Hematopoietic multipotent progenitor cell treated with erythropoietin and hydrocortisone succinate and interleukin-3 and kit ligand, for 15 days (in vitro differentiated cells): ENCODE measurements at regions not wholly inside any gene's neighbourhood (a gene's known extent, or its start where the extent isn't known, plus 50 kb on each side); places are given as distances from the start of the nearest gene placed in this dataset.
A peak's percentile ranks its signal among the peaks of the same experiment; 100 is the strongest.

Experiments
- DNase-seq: peaks from one replicate; pipeline ENCODE4 v3.0.0-alpha.2; 2015; ENCODE audit warnings: low spot score

DNA sequence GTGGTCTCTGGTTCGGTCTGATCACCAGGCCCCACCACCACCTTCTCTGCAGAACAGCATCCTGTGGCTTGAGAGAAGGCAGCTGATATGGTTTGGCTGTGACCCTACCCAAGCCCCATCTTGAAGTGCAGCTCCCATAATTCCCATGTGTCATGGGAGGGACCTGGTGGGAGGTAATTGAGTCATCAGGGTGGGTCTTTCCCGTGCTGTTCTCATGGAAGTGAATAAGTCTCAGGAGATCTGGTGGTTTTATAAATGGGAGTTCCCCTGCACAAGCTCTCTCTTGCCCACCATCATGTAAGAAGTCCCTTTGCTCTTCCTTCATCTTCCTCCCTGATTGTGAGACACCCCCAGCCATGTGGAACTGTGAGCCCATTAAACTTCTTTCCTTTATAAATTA is 352.3 kb upstream of the CDH5 start:
- DNase-seq = no peak

DNA sequence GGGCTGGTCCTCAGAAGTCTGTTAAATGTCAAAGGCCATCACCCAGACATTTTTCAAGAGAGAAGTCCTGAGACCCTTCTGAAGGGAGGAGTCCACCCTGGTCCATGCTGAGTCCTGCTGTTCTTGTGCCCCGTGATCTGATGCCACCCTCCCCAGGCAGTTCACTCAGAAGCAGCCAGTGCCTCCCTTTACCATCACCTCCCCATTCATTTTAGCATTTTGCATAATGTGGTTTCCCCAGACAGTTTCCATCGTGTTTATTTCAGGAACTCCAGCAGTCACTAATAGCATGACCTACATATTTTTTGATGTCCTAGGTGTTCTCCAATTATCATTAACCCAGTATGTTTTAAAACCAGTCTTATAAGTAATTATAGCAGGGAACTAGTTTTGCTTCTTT is 353.0 kb upstream of the CDH5 start:
- DNase-seq = no peak

DNA sequence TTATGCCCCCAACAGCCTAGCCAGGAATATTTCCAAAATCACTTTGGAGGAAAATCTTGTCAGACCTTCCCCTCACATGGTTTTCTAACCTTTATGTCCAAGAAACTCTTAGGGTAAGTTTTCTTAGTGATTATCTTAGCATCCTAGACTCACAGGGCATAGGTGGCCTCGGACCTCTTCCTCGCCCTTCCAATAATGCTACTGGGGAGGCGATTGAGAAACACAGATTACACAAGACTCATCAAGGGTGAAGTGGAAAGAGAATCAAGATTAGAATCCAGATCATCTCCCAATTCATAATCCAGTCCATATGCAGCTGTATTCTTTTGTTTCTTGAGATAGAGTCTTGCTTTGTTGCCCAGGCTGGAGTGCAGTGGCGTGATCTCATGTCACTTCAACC is 358.4 kb upstream of the CDH5 start:
- DNase-seq = no peak

DNA sequence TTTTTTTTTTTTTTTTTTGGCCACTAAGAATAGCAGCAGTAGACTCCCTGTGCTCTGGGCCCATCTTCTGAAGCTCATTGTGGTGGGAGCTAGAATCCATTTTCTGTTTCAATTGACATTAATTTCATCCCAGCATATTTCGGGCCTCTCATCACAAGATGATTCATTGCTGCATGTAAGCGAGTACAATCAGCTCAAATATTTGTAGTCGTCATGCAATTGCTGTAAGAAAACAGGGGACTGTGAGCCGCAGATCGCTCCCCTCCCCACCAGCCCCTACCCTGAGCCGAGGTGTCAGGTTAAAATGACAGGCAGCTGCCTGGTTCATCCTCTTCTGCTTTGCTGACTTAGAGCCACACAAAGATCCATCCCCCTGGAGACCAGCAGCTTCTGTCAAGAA is 358.8 kb upstream of the CDH5 start:
- no peak for DNase-seq

DNA sequence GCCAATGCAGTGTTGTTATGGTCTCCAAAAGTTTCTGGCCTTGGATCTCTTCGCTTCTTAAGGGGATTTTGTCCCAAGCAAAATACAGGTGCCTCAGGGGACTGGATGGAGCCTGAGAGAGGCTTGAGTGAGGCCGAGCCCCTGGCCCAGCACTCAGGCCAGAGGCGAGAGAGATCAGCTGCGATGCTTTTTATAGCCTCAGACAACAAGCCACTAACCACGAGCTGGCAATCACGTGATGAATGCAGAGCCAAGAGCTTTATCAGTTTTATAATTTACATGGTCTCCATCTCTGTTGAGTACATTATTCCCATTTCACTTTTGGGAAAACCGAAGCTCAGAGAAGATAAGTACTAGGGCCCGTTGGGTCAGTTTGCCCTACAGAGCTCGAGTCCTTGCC is 360.0 kb upstream of the CDH5 start:
- no peak for DNase-seq

DNA sequence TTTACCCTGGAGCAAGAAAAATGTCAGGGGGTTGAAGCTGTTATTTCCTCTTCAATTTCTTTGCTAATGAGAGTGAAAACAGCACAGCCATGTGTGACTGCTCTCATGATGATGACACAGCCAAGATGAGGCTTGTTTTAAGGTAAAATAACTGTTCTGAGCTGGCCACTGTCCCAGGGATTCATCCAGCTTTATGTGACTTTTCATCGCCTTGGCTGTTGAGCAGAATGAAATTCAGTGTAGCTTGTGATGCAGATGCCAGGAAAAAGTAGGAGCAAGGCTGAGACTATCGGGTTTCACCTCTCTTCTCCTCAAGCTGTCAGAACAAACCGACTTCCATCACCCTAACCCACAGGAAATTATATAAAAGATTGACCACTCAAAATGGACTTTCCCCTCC is 361.8 kb upstream of the CDH5 start:
- no peak for DNase-seq

DNA sequence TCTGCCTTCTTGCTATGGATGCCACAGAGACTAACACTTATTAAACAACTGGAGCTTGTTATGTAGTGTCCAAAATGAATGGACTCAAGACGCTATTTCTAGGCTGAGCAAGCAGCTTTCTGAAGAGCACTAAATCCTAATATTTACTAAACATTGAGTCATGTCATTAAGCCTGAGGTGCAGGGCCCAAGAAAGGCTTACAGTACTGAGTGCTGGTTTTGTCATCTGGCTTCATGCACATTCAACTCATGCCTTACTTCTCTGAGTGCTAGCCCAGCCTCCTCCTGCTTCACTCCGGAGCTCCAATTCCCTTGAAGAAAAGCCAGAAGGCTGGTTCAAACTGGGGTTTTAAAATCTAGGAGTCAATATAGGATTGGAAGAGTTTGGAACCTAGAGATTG is 363.3 kb upstream of the CDH5 start:
- no peak for DNase-seq

DNA sequence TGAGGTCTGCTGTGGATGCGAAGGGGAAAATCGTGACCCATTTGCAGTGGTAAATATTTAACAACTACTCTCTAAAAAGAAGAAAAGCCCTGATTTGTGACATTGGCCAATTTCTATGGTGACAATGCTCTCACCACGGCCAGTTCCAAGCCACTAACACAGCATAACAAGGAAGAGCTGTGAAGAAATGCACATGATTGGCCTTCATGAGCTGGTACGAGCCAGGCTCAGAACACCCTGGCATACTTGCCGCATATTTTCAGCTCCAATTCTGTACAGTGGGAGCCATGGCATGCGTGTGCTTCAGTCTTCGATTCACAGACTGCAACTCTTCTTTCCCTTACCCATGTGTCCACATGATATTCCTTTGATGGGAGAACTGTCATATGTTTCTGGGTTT is 363.9 kb upstream of the CDH5 start:
- no peak for DNase-seq

DNA sequence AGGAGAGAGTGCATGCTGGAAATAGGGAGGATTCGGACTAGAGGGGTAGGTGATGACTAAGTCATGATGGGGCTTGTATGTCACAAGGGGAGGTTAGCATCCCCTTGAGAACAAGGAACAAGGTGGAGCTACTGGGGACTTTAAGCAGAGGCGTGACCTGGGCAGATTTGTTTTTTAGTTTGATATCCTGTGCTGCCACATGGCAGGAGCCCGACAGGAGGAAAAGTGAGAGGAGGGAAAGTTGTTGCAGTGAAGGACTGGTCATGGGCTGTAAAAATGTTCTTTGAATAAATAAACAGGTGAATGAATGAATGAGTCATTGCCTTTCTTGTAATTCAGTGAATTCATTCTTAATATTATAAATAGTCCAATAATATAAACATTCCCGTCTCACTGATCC is 365.1 kb upstream of the CDH5 start:
- no peak for DNase-seq

DNA sequence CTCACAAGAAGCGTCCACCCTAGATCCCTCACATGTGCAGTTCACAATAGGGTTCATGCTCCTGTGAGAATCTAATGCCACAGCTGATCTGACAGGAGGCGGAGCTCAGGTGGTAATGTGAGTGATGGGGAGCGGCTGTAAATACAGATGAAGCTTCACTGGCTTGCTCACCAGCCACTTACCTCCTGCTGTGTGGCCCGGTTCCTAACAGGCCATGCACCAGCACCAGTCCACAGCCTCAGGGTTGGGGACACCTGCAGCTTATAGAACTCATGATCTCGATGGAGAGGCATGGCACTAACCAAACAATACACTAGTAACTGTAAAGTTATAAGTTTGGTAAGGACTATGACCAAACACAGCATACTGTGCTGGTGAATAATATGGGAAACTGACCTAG is 368.0 kb upstream of the CDH5 start:
- no peak for DNase-seq

DNA sequence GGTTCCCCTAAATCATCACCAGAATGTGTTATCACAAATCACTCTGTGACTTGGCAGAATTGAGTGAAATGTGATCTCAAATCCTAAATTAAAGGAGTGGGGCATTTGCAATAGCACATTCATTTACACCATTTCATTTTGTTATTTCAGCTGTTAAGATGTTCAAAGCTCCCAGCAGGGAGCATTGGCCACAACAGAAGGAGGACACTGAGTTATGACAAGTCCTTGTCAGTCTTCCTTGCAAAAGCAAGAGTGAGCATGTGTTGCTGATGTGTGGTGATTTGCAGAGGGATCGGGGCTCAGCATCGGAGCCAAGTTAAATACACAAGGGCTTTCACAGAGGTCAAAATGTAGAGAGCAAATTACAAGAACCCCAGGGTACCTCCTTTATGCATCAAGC is 372.2 kb upstream of the CDH5 start:
- no peak for DNase-seq

DNA sequence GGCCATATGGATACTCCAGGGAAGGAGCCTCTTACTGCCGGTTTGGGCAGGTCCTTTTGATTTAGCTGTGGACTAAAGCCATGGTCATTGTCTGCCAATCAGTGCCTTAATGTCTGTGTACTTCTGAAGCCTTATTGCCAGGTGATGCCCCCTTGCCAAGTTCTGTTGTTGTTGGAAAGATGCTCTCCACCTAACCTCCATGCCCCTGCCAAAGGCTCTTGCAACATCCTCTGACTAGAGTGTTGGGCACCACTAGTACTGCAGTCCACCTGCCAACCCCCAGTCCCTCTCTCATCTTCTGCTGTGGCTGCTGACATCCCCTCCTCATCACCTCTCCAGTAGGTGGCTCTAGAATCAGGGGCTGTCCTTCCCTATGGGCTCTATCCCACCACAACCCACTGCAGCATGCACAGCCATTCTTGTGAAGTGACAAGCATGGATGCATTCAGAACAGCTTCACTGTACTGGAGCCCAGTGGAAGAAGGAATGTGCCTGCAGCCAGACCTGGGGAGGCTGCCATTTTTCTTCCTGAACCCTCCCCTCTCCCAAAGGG is 375.3 kb upstream of the CDH5 start:
- DNase-seq = no peak

DNA sequence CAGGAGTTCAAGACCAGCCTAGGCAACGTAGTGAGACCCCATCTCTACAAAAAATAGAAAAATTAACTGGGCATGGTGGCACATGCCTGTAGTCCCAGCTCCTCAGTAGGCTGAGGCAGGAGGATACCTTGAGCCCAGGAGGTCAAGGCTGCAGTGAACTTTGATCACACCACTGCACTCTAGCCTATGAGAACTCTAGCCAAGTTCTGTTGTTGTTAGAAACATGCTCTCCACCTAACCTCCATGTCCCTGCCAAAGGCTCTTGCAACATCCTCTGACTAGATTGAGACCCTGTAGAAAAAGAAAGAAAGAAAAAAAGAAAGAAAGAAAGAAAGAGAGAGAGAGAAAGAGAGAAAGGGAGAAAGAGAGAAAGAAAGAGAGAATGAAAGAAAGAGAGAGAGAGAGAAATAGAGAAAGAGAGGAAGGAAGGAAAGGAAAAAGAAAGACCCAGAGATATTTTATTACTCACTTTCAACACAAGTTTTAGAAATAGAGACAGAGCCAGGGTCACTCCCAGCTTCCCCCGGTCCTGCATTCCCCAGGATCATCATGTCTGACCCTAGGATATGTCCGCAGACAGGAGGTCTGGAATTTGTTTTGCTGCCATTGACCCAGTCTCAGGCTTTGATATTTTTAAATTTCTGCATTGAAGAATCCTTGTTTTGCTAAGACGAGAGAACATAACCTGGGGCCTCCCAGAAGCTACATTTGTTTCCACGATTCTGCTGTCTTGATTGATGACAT is 376.5 kb upstream of the CDH5 start:
- DNase-seq = no peak

DNA sequence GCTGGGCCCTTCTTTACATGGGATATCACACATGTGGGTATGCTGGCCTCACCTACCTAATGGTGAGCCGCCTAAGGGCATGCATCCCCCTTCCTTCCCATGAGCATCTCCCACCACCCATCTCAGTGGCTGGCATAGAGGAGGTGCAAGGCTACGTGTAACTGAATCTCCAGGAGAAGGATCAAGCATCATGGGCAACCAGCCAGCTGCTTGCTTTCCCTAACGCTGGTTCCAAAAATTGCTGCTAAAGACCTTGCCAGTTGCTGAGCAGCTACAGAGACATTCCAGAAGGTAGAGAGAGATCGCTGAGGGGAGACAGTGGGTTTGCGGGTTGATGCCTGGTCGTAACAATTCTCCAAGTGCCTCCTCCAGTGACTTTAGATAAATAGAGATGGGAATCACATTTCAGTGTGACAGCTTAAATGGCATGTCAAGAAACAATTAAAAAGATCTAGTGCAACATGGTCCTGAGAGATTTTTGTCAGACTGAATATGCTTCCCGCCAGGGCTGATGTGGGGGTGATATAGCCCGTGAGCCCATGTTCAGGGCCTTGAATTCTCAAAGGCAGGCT is 378.4 kb upstream of the CDH5 start:
- DNase-seq = no peak

DNA sequence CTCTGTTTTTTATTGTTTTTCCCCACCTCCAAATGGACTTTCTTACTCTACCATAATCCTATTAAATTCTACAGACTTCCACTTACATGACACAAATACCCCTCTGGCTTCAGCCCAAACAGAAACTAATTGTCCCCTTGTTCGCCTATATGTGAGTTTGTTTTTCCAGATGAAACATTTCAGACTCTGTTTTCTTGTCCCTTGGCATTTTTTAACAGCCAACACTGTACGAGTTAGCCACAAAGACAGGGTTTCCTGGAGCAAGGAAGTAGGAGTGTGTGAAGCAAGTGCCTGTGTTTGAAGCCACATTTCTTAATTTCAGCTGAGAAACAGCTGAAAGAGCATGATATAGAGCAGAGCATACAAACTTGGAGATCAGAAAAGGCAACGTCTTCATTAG is 382.2 kb upstream of the CDH5 start:
- DNase-seq = no peak

DNA sequence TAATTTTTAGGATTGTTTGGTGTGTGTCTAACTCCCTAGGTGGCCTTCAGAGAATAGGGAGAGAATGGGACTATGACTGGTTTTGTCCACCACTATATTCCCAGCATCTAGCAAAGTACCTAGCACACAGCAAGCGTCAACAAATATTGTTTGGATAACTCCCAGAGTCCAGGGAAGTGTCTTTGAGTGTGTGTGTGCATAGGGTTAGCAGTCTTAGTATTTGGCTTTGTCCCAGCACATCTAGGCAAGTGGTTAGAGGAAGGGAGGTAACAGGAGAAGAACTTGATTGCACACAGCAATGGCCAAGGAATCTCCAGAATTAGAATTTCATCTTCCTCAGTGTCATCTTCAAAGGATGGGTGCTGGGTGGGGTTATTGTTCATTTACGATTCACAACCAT is 385.4 kb upstream of the CDH5 start:
- DNase-seq = no peak

DNA sequence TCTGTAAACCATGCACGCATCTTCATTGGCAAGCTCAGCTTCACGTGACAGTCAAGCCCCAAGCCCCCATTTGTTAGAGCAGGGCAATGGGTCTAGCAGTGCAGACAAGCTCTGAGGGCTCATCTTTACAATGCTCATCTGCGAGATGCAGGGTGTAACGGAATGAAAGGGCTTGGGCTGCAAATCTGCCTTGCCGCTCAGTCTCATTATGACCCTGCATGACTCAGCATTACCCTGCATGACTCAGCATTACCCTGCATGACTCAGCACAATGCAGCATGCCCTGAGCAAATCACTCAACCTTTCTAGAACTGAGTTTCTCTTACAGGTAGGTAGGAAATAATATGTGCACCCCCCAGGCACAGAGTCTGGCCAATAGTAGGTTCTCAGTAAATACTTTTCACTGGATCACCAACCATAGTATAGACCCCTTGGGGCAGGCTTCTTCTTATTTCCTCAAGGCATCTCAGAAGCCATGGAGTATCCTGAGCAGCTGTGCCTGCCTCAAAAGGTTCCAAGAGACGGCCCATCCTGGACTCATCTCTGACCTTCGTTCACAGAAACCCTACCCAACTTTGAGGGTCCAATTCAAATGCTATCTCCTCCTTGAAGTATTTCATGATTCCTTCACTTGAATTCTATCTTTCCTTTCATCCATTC is 391.3 kb upstream of the CDH5 start:
- peak; percentile 8 for DNase-seq

DNA sequence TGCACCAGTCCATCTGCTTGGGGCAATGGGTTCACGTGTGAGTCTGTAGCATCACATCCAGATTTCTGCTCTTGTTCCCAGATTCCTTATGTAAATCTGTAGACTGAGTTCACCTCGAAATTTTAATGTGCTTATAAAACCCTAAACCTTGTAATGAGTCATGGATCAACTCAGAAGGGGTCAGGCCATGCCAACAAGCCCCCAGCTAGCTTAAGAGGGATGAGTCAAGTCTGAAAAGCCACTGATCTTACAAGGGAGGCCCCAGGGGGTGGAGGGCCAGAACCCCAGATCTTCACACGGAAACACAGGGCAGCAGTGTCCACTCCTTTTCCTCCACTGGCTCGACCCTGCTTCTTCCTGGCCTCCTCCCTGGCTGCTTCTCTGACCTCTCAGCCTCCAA is 399.1 kb upstream of the CDH5 start:
- DNase-seq = no peak

DNA sequence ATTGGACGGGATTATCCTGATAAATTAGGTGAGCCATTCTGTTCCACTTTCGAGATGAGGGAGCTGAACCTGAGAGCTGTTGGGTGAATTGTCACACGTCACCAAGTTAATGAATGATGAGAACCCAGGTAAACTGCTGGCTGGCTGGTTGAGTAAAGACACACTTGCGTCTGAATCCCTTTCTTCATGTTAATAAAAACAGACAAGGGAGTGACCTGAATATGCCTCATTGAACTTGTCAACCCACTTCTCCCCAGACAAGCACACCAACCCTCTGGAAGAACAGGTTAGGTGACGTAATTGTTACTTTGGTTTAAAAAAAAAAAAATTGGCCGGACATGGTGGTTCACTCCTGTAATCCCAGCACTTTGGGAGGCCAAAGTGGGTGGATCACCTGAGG is 400.9 kb upstream of the CDH5 start:
- no peak for DNase-seq

DNA sequence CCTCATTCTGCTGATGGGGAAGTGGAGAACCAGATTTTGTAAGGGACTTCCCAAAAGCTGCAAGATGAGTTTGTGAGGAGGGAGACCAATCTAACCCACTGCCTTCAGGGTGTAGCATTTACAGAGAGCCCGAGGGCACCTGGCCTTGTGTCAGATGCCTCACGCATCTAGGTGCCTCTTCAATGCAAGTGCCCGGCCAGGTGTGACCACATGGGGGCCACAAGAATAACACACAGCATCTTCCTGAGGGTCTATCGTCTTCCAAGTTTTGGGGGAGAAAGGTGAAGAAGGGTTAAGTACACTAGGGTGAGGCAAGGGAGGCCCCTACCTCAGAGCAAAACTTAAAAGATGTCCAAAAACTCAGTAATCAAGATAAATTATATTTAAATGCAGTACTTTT is 401.7 kb upstream of the CDH5 start:
- no peak for DNase-seq

DNA sequence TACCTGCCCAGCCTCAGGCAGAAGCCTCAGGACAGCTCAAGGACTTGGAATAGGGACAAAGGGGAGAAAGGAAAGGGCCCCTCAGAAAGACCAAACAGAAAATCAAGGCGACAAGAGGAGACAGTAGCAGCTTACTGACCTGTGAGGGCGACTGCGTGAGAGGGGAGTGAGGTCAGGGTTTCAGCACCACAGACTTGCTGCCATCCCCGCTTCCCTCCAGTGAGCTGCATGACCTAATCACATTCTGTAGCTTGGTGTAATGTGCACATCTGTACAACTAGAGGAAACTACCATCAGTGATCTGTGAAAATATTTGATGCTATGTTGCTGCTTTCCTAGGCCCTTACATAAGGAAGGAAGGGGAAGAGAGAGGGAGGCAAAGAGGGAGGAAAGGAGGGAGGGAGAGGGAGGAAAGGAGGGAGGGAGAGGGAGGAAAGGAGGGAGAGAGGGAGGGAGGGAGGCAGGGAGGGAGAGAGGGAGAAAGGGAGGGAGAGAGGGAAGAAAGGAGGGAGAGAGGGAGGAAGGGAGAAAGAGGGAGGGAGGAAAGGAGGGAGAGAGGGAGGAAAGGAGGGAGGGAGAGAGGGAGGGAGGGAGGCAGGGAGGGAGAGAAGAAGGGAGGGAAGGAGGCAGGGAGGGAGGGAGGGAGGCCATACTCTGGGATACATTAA is 404.9 kb upstream of the CDH5 start:
- DNase-seq = no peak

DNA sequence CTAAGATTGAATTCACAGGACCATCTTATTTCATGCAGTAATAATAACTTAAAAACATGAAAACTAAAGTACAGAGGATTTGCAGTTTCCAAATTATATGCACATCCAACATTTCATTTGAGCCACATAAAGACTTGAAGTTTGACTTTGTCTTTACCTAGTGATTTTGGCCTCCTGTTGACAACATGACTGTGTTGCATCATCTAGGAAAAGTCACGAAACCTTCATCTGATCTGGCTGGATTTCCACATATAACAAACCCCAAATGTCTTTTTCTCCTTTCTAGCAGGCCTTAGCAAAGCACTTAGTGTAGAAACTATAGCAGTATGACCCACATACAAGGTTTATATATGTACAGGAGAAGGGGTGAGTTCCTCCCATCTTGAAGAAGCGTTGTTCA is 406.5 kb upstream of the CDH5 start:
- no peak for DNase-seq

DNA sequence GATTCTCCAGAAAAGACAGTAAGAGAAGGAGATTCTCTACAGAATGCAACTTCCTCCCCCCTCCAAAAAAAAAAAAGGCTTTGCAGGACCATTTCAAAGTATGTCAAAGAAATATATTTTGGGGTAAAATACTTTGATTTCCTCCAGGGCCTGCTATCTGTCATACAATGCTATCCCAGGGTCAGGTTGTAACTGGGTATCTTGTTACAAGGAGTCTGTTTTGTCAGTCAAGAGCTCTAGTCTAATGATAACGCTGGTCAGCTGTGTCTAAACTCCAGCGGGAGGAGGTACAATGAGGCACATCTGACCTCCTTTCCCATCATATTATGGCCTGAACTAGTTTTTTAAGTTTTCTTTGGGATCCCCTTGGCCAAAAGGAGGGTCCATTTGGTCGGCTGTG is 408.4 kb upstream of the CDH5 start:
- no peak for DNase-seq
